H9 (cell line): ENCODE measurements at regions not wholly inside any gene's neighbourhood (a gene's known extent, or its start where the extent isn't known, plus 50 kb on each side); places are given as distances from the start of the nearest gene placed in this dataset.

Experiments
- DNase-seq: peaks from one replicate; pipeline ENCODE4 v3.0.0-alpha.2; 2017
- H2AFZ ChIP-seq: one replicate; pipeline ENCODE4 v1.6.1; 2013; ENCODE audit warnings: mild to moderate bottlenecking, low read length, control low read depth, moderate library complexity
- H2AK5ac ChIP-seq: 2 replicates; pipeline ENCODE4 v1.6.1; 2013; ENCODE audit warnings: low read length, control low read depth, mixed read lengths; ENCODE audit not compliant: insufficient read length
- H2BK120ac ChIP-seq: one replicate; pipeline ENCODE4 v1.6.1; 2013; ENCODE audit warnings: low read depth, mild to moderate bottlenecking, low read length, control low read depth, inconsistent platforms; ENCODE audit not compliant: poor library complexity, severe bottlenecking
- H2BK12ac ChIP-seq: 2 replicates; pipeline ENCODE4 v1.6.1; 2013; ENCODE audit warnings: low read length, control low read depth, mixed read lengths, low read depth; ENCODE audit not compliant: insufficient read length
- H2BK15ac ChIP-seq: 2 replicates; pipeline ENCODE4 v1.6.1; 2013; ENCODE audit warnings: low read depth, low read length, control low read depth
- H2BK20ac ChIP-seq: one replicate; pipeline ENCODE4 v1.6.1; 2013; ENCODE audit warnings: low read depth, mild to moderate bottlenecking, low read length, control low read depth, inconsistent platforms; ENCODE audit not compliant: poor library complexity, severe bottlenecking
- H2BK5ac ChIP-seq: 2 replicates; pipeline ENCODE4 v1.6.1; 2013; ENCODE audit warnings: low read length, control low read depth, mixed read lengths; ENCODE audit not compliant: insufficient read length
- H3K14ac ChIP-seq: 2 replicates; pipeline ENCODE4 v1.6.1; 2013; ENCODE audit warnings: low read length, control low read depth; ENCODE audit not compliant: insufficient read depth
- H3K18ac ChIP-seq: 2 replicates; pipeline ENCODE4 v1.6.1; 2013; ENCODE audit warnings: low read depth, mild to moderate bottlenecking, mixed read lengths, low read length, control low read depth; ENCODE audit not compliant: insufficient read length
- H3K23ac ChIP-seq: 2 replicates; pipeline ENCODE4 v1.6.1; 2013; ENCODE audit warnings: low read length, control low read depth, mixed read lengths, low read depth; ENCODE audit not compliant: insufficient read length
- H3K23me2 ChIP-seq: 2 replicates; pipeline ENCODE4 v1.6.1; 2013; ENCODE audit warnings: low read depth, mild to moderate bottlenecking, mixed read lengths, low read length, control low read depth; ENCODE audit not compliant: insufficient read length, poor library complexity, severe bottlenecking
- H3K27ac ChIP-seq: 2 replicates; pipeline ENCODE4 v1.5.1; 2013; ENCODE audit warnings: low read length, control low read depth, mixed read lengths, low read depth; ENCODE audit not compliant: insufficient read length
- H3K27me3 ChIP-seq: 2 replicates; pipeline ENCODE4 v1.6.1; 2013; ENCODE audit warnings: low read length, control low read depth, inconsistent platforms; ENCODE audit not compliant: insufficient read depth
- H3K4ac ChIP-seq: 2 replicates; pipeline ENCODE4 v1.6.1; 2013; ENCODE audit warnings: low read depth, mild to moderate bottlenecking, control low read depth, inconsistent platforms, low read length, moderate library complexity
- H3K4me1 ChIP-seq: 2 replicates; pipeline ENCODE4 v1.6.1; 2013; ENCODE audit warnings: low read length, control low read depth, inconsistent platforms; ENCODE audit not compliant: insufficient read depth
- H3K4me2 ChIP-seq: 2 replicates; pipeline ENCODE4 v1.6.1; 2013; ENCODE audit warnings: low read length, control low read depth, mixed read lengths; ENCODE audit not compliant: insufficient read length, insufficient read depth
- H3K56ac ChIP-seq: 2 replicates; pipeline ENCODE4 v1.6.1; 2013; ENCODE audit warnings: low read depth, mild to moderate bottlenecking, mixed read lengths, low read length, control low read depth; ENCODE audit not compliant: insufficient read length
- H3K79me1 ChIP-seq: 2 replicates; pipeline ENCODE4 v1.6.1; 2013; ENCODE audit warnings: low read depth, mild to moderate bottlenecking, moderate library complexity, low read length, control low read depth, inconsistent platforms; ENCODE audit not compliant: insufficient read depth, poor library complexity, severe bottlenecking
- H3K79me2 ChIP-seq: 2 replicates; pipeline ENCODE4 v1.6.1; 2013; ENCODE audit warnings: low read length, control low read depth, inconsistent platforms; ENCODE audit not compliant: insufficient read depth
- H3K9ac ChIP-seq: 2 replicates; pipeline ENCODE4 v1.6.1; 2013; ENCODE audit warnings: low read length, control low read depth, mixed read lengths; ENCODE audit not compliant: insufficient read length; ENCODE audit errors: extremely low read depth
- H3K9me3 ChIP-seq: one replicate; pipeline ENCODE4 v1.6.1; 2013; ENCODE audit warnings: low read depth, low read length, inconsistent platforms; ENCODE audit not compliant: control insufficient read depth
- H3T11ph ChIP-seq: one replicate; pipeline ENCODE4 v1.6.1; 2013; ENCODE audit warnings: mild to moderate bottlenecking, low read length, control low read depth, inconsistent platforms
- H4K20me1 ChIP-seq: one replicate; pipeline ENCODE4 v1.6.1; 2013; ENCODE audit not compliant: control insufficient read depth, insufficient read length, insufficient read depth
- H4K5ac ChIP-seq: 2 replicates; pipeline ENCODE4 v1.6.1; 2013; ENCODE audit warnings: low read depth, mild to moderate bottlenecking, mixed read lengths, low read length, control low read depth; ENCODE audit not compliant: insufficient read length
- H4K8ac ChIP-seq: replicated peaks from 2 replicates; pipeline ENCODE4 v1.6.1; 2013; ENCODE audit warnings: low read length, control low read depth, mixed read lengths, low read depth; ENCODE audit not compliant: insufficient read length
- H4K91ac ChIP-seq: 2 replicates; pipeline ENCODE4 v1.6.1; 2013; ENCODE audit warnings: low read depth, mild to moderate bottlenecking, moderate library complexity, mixed read lengths, low read length, control low read depth; ENCODE audit not compliant: insufficient read length
- H3K27ac Mint-ChIP-seq, 3 experiments: 2 replicates in 2 of 3; 3 replicates in 1 of 3; pipeline ENCODE4 v1.8.0; 2020 to 2021; ENCODE audit warnings: mixed read lengths in 3 of 3, mild to moderate bottlenecking in 1 of 3, moderate library complexity in 1 of 3
- H3K27me3 Mint-ChIP-seq: 2 replicates; pipeline ENCODE4 v1.8.0; 2021; ENCODE audit warnings: low read depth, mild to moderate bottlenecking, moderate library complexity, mixed read lengths
- H3K36me3 Mint-ChIP-seq, 3 experiments: 2 replicates in 2 of 3; 3 replicates in 1 of 3; pipeline ENCODE4 v1.8.0; 2020 to 2021; ENCODE audit warnings: low read depth in 3 of 3, mixed read lengths in 3 of 3; ENCODE audit not compliant: insufficient read depth in 1 of 3
- H3K4me1 Mint-ChIP-seq, 2 experiments: 2 replicates each; pipeline ENCODE4 v1.8.0; 2020; ENCODE audit warnings: mixed read lengths in 2 of 2
- H3K4me3 Mint-ChIP-seq, 2 experiments: 2 replicates in 1 of 2; 3 replicates in 1 of 2; pipeline ENCODE4 v1.8.0; 2020 to 2021; ENCODE audit warnings: mild to moderate bottlenecking in 2 of 2, mixed read lengths in 2 of 2, moderate library complexity in 1 of 2
- H3K9me3 Mint-ChIP-seq, 2 experiments: 2 replicates in 1 of 2; 3 replicates in 1 of 2; pipeline ENCODE4 v1.8.0; 2020; ENCODE audit warnings: mild to moderate bottlenecking in 2 of 2, mixed read lengths in 2 of 2, moderate library complexity in 1 of 2
- CTCF ChIP-seq: fragments of 200-600 bp; sonication (generic); conservative IDR thresholded peaks from 3 replicates; pipeline ENCODE4 v1.8.0; 2021; ENCODE audit warnings: antibody characterized with exemption, mild to moderate bottlenecking
- WGBS: extraction: QIAGEN DNeasy Blood & Tissue Kit; methylation state at CpG from one replicate; pipeline ENCODE4 v1.1.7; 2013; ENCODE audit warnings: missing lambda C conversion rate, low lambda C conversion rate, mixed read lengths; ENCODE audit not compliant: insufficient read length; ENCODE audit errors: extremely low coverage; 5-methylcytosine and 5-hydroxymethylcytosine counted together

DNA sequence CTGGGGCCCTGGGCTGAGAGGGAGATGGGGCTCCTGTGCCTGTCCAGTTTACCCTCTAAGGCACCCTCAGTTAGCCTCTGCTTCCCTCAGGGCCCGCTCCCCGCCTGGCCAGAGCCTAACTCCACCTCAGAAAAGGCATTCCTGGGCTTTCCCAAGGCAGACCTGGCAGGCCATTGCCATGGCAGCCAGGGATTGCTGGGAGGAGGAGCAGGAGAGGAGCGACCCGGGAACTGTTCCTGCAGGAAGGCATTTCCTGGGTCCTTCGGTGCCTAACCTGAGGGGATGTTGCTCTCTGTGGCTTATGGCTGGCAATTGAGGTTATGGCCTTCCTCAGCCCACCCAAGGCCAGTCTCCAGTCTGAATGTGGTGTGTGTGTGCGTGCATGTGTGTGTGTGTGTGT lies 131.3 kb downstream of the PJA1 start:
- H3K27me3 ChIP-seq = no peaks in the 10 kb centered on the region
- no peaks in the 10 kb centered on the region for H3K79me1 ChIP-seq
- H3T11ph ChIP-seq = no peak overlapping the region
- Mint-ChIP-seq H3K36me3 (peaks cover 0 to 3% (median 2%) of the 10 kb centered on the region in 3 experiments; a peak in 2 of 7 replicates), H3K27me3 (peaks cover 5% of the 10 kb centered on the region), H3K4me1 (peaks cover 21 to 44% of the 10 kb centered on the region in 2 experiments), H3K9me3 (peaks cover 59 to 82% of the 10 kb centered on the region in 2 experiments), H3K4me3 (no peak overlapping the region), H3K27ac (no peak overlapping the region)
- no peak overlapping the region for H3K9ac ChIP-seq
- H4K5ac ChIP-seq = no peak overlapping the region
- no peak overlapping the region for H3K18ac ChIP-seq
- H2AK5ac ChIP-seq = no peak overlapping the region
- H3K27ac ChIP-seq = no peak overlapping the region
- H2BK20ac ChIP-seq = no peak overlapping the region
- H4K20me1 ChIP-seq = no peaks in the 10 kb centered on the region
- H4K91ac ChIP-seq = no peak overlapping the region
- no peak overlapping the region for H2BK120ac ChIP-seq
- no peak for DNase-seq
- H3K23ac ChIP-seq = no peak overlapping the region
- no peak overlapping the region for H2BK15ac ChIP-seq
- H3K4ac ChIP-seq = no peak overlapping the region
- H3K4me2 ChIP-seq = no peak overlapping the region
- no peak overlapping the region for H2BK5ac ChIP-seq
- H2BK12ac ChIP-seq = no peak overlapping the region
- H3K4me1 ChIP-seq = peaks cover 7% of the 10 kb centered on the region; the same call in 1 of the 2 replicates
- H3K14ac ChIP-seq = no peak overlapping the region
- no peak overlapping the region for H4K8ac ChIP-seq
- no peaks in the 10 kb centered on the region for H3K23me2 ChIP-seq
- H3K79me2 ChIP-seq = no peaks in the 10 kb centered on the region
- no CpG with 5 or more reads among the region's 6 CpGs for WGBS
- H3K9me3 ChIP-seq = no peaks in the 10 kb centered on the region
- no peak overlapping the region for H3K56ac ChIP-seq
- TF ChIP-seq CTCF = no peak
- no peak overlapping the region for H2AFZ ChIP-seq
